Neural cell (in vitro differentiated cells): ENCODE measurements at regions not wholly inside any gene's neighbourhood (a gene's known extent, or its start where the extent isn't known, plus 50 kb on each side); places are given as distances from the start of the nearest gene placed in this dataset.

Experiments used
- H2AFZ ChIP-seq: fragments of 200-600, 300-800 bp; sonication (generic), shearing (Covaris generic); 2 replicates; pipeline ENCODE4 v1.6.0; 2014; ENCODE audit warnings: low read depth, mild to moderate bottlenecking, antibody characterized with exemption, low read length, moderate library complexity
- H3F3A ChIP-seq: fragments of 200-600 bp; shearing (Covaris generic); 2 replicates; pipeline ENCODE4 v1.6.1; 2016; ENCODE audit warnings: mild to moderate bottlenecking, moderate library complexity, mixed read lengths, antibody characterized with exemption, low read length; ENCODE audit not compliant: insufficient read depth, poor library complexity, severe bottlenecking
- H3K27ac ChIP-seq: fragments of 200-600, 300-800 bp; sonication (generic), shearing (Covaris generic); 2 replicates; pipeline ENCODE4 v1.5.1; 2014; ENCODE audit warnings: mild to moderate bottlenecking, low read length, moderate library complexity
- H3K27me3 ChIP-seq: fragments of 300-800, 200-600 bp; sonication (generic), shearing (Covaris generic); 2 replicates; pipeline ENCODE4 v1.6.0; 2014; ENCODE audit warnings: mild to moderate bottlenecking, low read depth, low read length, moderate library complexity; ENCODE audit not compliant: insufficient read depth
- H3K36me3 ChIP-seq: fragments of 300-800, 200-600 bp; sonication (generic), shearing (Covaris generic); 2 replicates; pipeline ENCODE4 v1.5.1; 2014; ENCODE audit warnings: mild to moderate bottlenecking, antibody characterized with exemption, low read length, moderate library complexity; ENCODE audit not compliant: insufficient read depth
- H3K4me2 ChIP-seq: fragments of 300-800, 200-600 bp; sonication (generic), shearing (Covaris generic); 2 replicates; pipeline ENCODE4 v1.6.0; 2014; ENCODE audit warnings: mild to moderate bottlenecking, low read length
- H3K4me3 ChIP-seq: fragments of 300-800, 200-600 bp; sonication (generic), shearing (Covaris generic); 2 replicates; pipeline ENCODE4 v1.5.1; 2014; ENCODE audit warnings: mild to moderate bottlenecking, low read length, moderate library complexity
- H3K79me2 ChIP-seq: fragments of 200-600 bp; shearing (Covaris generic); replicated peaks from 2 replicates; pipeline ENCODE4 v1.6.0; 2014; ENCODE audit warnings: mild to moderate bottlenecking, low read length, moderate library complexity; ENCODE audit not compliant: insufficient read depth
- H3K9ac ChIP-seq: fragments of 300-800, 200-600 bp; sonication (generic), shearing (Covaris generic); 2 replicates; pipeline ENCODE4 v1.6.1; 2016; ENCODE audit warnings: mild to moderate bottlenecking, low read length, mixed read lengths
- H3K9me2 ChIP-seq: fragments of 200-600 bp; shearing (Covaris generic); 2 replicates; pipeline ENCODE4 v1.6.1; 2016; ENCODE audit warnings: mild to moderate bottlenecking, low read length, mixed read lengths; ENCODE audit not compliant: insufficient read depth
- H3K9me3 ChIP-seq: fragments of 200-600, 300-800 bp; sonication (generic), shearing (Covaris generic); 2 replicates; pipeline ENCODE4 v1.6.1; 2016; ENCODE audit warnings: mild to moderate bottlenecking, mixed run types, low read length, moderate library complexity, mixed read lengths
- H4K20me1 ChIP-seq: fragments of 200-600 bp; shearing (Covaris generic); 2 replicates; pipeline ENCODE4 v1.6.1; 2016; ENCODE audit warnings: mild to moderate bottlenecking, mixed run types; ENCODE audit not compliant: insufficient read depth
- EP300 ChIP-seq: fragments of 450-650 bp; conservative IDR thresholded peaks from 2 replicates; pipeline ENCODE4 v1.6.1; 2014; ENCODE audit warnings: antibody characterized with exemption, mild to moderate bottlenecking, moderate library complexity; ENCODE audit not compliant: poor library complexity, severe bottlenecking
- EZH2 ChIP-seq: fragments of 200-600, 300-800 bp; shearing (Covaris generic), sonication (generic); IDR thresholded peaks from 2 replicates; pipeline ENCODE4 v1.6.1; 2014; ENCODE audit warnings: antibody characterized with exemption, low read length, borderline replicate concordance, mild to moderate bottlenecking; ENCODE audit not compliant: insufficient read depth, poor library complexity, severe bottlenecking
- MXI1 ChIP-seq: fragments of 450-650 bp; conservative IDR thresholded peaks from 2 replicates; pipeline ENCODE4 v1.6.1; 2014; ENCODE audit warnings: antibody characterized with exemption, mild to moderate bottlenecking; ENCODE audit not compliant: poor library complexity, severe bottlenecking
- POLR2AphosphoS5 ChIP-seq: IDR thresholded peaks from 2 replicates; pipeline ENCODE4 v1.6.1; 2012
- RAD21 ChIP-seq: fragments of 450-650 bp; conservative IDR thresholded peaks from 2 replicates; pipeline ENCODE4 v1.6.1; 2014; ENCODE audit warnings: antibody characterized with exemption, mild to moderate bottlenecking, moderate library complexity
- SMC3 ChIP-seq: fragments of 450-650 bp; conservative IDR thresholded peaks from 2 replicates; pipeline ENCODE4 v1.6.1; 2014; ENCODE audit warnings: antibody characterized with exemption, mild to moderate bottlenecking, moderate library complexity; ENCODE audit not compliant: poor library complexity
- TAF1 ChIP-seq: IDR thresholded peaks from 2 replicates; pipeline ENCODE4 v1.6.1; 2012; ENCODE audit warnings: low read depth
- TF ChIP-seq, protein P1 (sequence below): IDR thresholded peaks from 2 replicates; pipeline ENCODE4 v1.6.1; 2012; ENCODE audit warnings: borderline replicate concordance
- TF ChIP-seq, protein P2 (sequence below): fragments of 450-650 bp; IDR thresholded peaks from 2 replicates; pipeline ENCODE4 v1.5.1; 2014; ENCODE audit warnings: antibody characterized with exemption, mild to moderate bottlenecking, moderate library complexity; ENCODE audit not compliant: poor library complexity, severe bottlenecking

DNA sequence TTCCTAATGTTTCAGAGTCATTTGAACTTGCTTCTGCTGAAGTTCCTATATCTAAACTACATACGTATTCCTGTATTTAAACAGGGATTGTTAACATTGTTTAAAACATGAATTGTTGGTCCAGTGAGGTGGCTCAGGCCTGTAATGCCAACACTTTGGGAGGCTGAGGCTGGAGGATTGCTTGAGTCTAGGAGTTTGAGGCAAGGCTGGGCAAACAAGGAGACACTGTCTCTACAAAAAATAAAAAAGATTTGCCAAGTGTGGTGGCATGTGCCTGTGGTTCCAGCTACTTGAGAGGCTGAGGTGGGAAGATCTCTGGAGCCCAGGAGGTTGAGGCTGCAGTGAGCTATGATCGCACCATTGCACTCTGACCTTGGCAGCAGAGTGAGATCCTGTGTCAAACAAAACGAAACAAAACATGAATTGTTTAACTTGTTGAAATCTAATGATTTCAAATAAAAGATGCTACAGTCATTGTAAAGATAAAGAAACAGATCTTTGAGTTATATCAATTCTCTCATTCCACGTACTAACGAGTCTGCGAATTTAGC, 809.4 kb downstream of the TYW1 start:
- H3K79me2 ChIP-seq, result no peaks in the 10 kb centered on the region
- no peak overlapping the region for H3K4me3 ChIP-seq
- no peaks in the 10 kb centered on the region for H3F3A ChIP-seq
- H4K20me1 ChIP-seq, result no peaks in the 10 kb centered on the region
- H3K4me2 ChIP-seq, result no peak overlapping the region
- H3K27ac ChIP-seq, result no peak overlapping the region
- H3K36me3 ChIP-seq, result no peaks in the 10 kb centered on the region
- TF ChIP-seq EZH2 (no peak), MXI1 (no peak), TAF1 (no peak), POLR2AphosphoS5 (no peak), RAD21 (no peak), EP300 (no peak), SMC3 (no peak)
- TF ChIP-seq, protein P1, sequence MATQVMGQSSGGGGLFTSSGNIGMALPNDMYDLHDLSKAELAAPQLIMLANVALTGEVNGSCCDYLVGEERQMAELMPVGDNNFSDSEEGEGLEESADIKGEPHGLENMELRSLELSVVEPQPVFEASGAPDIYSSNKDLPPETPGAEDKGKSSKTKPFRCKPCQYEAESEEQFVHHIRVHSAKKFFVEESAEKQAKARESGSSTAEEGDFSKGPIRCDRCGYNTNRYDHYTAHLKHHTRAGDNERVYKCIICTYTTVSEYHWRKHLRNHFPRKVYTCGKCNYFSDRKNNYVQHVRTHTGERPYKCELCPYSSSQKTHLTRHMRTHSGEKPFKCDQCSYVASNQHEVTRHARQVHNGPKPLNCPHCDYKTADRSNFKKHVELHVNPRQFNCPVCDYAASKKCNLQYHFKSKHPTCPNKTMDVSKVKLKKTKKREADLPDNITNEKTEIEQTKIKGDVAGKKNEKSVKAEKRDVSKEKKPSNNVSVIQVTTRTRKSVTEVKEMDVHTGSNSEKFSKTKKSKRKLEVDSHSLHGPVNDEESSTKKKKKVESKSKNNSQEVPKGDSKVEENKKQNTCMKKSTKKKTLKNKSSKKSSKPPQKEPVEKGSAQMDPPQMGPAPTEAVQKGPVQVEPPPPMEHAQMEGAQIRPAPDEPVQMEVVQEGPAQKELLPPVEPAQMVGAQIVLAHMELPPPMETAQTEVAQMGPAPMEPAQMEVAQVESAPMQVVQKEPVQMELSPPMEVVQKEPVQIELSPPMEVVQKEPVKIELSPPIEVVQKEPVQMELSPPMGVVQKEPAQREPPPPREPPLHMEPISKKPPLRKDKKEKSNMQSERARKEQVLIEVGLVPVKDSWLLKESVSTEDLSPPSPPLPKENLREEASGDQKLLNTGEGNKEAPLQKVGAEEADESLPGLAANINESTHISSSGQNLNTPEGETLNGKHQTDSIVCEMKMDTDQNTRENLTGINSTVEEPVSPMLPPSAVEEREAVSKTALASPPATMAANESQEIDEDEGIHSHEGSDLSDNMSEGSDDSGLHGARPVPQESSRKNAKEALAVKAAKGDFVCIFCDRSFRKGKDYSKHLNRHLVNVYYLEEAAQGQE, result no peak
- TF ChIP-seq, protein P2, sequence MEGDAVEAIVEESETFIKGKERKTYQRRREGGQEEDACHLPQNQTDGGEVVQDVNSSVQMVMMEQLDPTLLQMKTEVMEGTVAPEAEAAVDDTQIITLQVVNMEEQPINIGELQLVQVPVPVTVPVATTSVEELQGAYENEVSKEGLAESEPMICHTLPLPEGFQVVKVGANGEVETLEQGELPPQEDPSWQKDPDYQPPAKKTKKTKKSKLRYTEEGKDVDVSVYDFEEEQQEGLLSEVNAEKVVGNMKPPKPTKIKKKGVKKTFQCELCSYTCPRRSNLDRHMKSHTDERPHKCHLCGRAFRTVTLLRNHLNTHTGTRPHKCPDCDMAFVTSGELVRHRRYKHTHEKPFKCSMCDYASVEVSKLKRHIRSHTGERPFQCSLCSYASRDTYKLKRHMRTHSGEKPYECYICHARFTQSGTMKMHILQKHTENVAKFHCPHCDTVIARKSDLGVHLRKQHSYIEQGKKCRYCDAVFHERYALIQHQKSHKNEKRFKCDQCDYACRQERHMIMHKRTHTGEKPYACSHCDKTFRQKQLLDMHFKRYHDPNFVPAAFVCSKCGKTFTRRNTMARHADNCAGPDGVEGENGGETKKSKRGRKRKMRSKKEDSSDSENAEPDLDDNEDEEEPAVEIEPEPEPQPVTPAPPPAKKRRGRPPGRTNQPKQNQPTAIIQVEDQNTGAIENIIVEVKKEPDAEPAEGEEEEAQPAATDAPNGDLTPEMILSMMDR, result no peak
- no peak overlapping the region for H2AFZ ChIP-seq
- H3K9ac ChIP-seq, result no peak overlapping the region
- H3K9me3 ChIP-seq, result no peaks in the 10 kb centered on the region
- H3K9me2 ChIP-seq, result no peaks in the 10 kb centered on the region
- no peaks in the 10 kb centered on the region for H3K27me3 ChIP-seq

DNA sequence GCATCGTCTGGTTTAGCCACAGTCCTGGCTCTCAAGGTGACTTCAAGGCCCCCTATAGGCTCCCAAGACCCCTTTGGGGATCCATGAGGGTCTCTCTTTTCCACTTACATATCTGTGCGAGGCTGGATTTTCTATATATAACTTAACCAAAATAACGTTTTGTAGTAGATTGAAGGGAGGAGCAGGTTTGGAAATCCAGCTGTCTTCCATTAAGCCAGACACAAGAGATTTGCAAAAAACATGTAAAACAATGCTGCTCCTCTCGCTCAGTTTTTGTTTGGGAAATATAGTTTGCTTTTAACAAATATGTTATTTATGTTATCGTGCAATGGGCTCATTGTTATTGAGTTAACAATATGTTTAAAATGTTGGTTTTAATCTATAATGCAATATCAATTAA, 811.2 kb downstream of the TYW1 start:
- TF ChIP-seq EZH2 (no peak), TAF1 (no peak), RAD21 (no peak)
- TF ChIP-seq, protein P1, result no peak
- Histone ChIP-seq H2AFZ (no peak overlapping the region), H3K4me3 (no peak overlapping the region), H3K4me2 (no peak overlapping the region), H3K9me2 (no peaks in the 10 kb centered on the region), H3K36me3 (no peaks in the 10 kb centered on the region), H3K9me3 (no peaks in the 10 kb centered on the region), H3K79me2 (no peaks in the 10 kb centered on the region), H3K27me3 (no peaks in the 10 kb centered on the region), H3K9ac (no peak overlapping the region), H3F3A (no peaks in the 10 kb centered on the region), H4K20me1 (no peaks in the 10 kb centered on the region), H3K27ac (no peak overlapping the region)
